Sigmoid colon (tissue), 6 donors: ENCODE measurements at regions not wholly inside any gene's neighbourhood (a gene's known extent, or its start where the extent isn't known, plus 50 kb on each side); places are given as distances from the start of the nearest gene placed in this dataset.

Experiments
- DNase-seq: peaks from one replicate; pipeline ENCODE4 v3.0.0-alpha.2; 2019
- H3K27ac ChIP-seq, 4 donors: fragments of 200-600 bp; sonication (generic); one replicate each; pipeline ENCODE4 v1.5.1; 2016 to 2019; ENCODE audit warnings: mild to moderate bottlenecking in 1 of 4
- H3K27me3 ChIP-seq, 3 donors: fragments of 200-600 bp; sonication (generic); one replicate each; pipeline ENCODE4 v1.5.1; 2019; ENCODE audit warnings: mild to moderate bottlenecking in 1 of 3
- H3K36me3 ChIP-seq, 4 donors: fragments of 200-600 bp; sonication (generic); one replicate each; pipeline ENCODE4 v1.5.1; 2016 to 2019
- H3K4me1 ChIP-seq, 4 donors: fragments of 200-600 bp; sonication (generic); one replicate each; pipeline ENCODE4 v1.5.1; 2017 to 2019
- H3K4me3 ChIP-seq, 4 donors: fragments of 200-600 bp; sonication (generic); one replicate each; pipeline ENCODE4 v1.5.1; 2017 to 2019; ENCODE audit warnings: mild to moderate bottlenecking in 2 of 4, moderate library complexity in 1 of 4
- H3K9me3 ChIP-seq, 4 donors: fragments of 200-600 bp in 3 of 4; sonication (generic) in 3 of 4; one replicate each; pipeline versions ENCODE4 v1.5.1 to v1.6.1; 2013 to 2019
- EP300 ChIP-seq, 4 donors: sonication (generic); formaldehyde crosslinking; IDR thresholded peaks; one replicate each; pipeline ENCODE4 v1.6.1; 2017; ENCODE audit warnings: antibody characterized with exemption in 4 of 4
- POLR2A ChIP-seq, 2 donors: fragments of 450-650 bp; IDR thresholded peaks; one replicate each; pipeline ENCODE4 v1.6.1; 2016; ENCODE audit warnings: antibody characterized with exemption in 2 of 2, mild to moderate bottlenecking in 2 of 2, moderate library complexity in 2 of 2
- POLR2AphosphoS5 ChIP-seq, 4 donors: sonication (generic); formaldehyde crosslinking; IDR thresholded peaks; one replicate each; pipeline ENCODE4 v1.6.1; 2017; ENCODE audit warnings: antibody characterized with exemption in 4 of 4
- WGBS, 2 donors: extraction: QIAGEN DNeasy Blood & Tissue Kit; methylation state at CpG; one replicate each; pipeline ENCODE4 v1.1.7; 2013; 5-methylcytosine and 5-hydroxymethylcytosine counted together
- intact Hi-C: fragments of 100-400 bp; cut with DNase I; formaldehyde crosslinking; loops from one replicate; pipeline ENCODE4 v1.15.1; 2023
- TF ChIP-seq, protein P1 (sequence below), 4 experiments: fragments of 450-650 bp in 3 of 4; fragments of 200-600 bp in 1 of 4; IDR thresholded peaks; one replicate each; pipeline ENCODE4 v1.5.1; 2016 to 2019; ENCODE audit warnings: antibody characterized with exemption in 4 of 4, mild to moderate bottlenecking in 3 of 4, moderate library complexity in 2 of 4
- donor health status: healthy with polysubstance abuse.
- donor health status: healthy.

GRCh38 chr12:116390401-116391335 lies 113.2 kb upstream of the MED13L start:
- peaks cover 0 to 16% (median 8%) of the 10 kb centered on the region in 4 donors for H3K4me1 ChIP-seq
- H3K27ac ChIP-seq: no peak overlapping the region
- no peaks in the 10 kb centered on the region for H3K9me3 ChIP-seq
- H3K27me3 ChIP-seq: no peaks in the 10 kb centered on the region
- no peaks in the 10 kb centered on the region for H3K36me3 ChIP-seq
- intact Hi-C loops: no loop called here
- TF ChIP-seq EP300 (IDR thresholded peaks at IDR 0.05): no peak
- no peak for TF ChIP-seq POLR2AphosphoS5 (IDR thresholded peaks at IDR 0.05)
- TF ChIP-seq POLR2A (IDR thresholded peaks at IDR 0.05): no peak
- TF ChIP-seq, protein P1, sequence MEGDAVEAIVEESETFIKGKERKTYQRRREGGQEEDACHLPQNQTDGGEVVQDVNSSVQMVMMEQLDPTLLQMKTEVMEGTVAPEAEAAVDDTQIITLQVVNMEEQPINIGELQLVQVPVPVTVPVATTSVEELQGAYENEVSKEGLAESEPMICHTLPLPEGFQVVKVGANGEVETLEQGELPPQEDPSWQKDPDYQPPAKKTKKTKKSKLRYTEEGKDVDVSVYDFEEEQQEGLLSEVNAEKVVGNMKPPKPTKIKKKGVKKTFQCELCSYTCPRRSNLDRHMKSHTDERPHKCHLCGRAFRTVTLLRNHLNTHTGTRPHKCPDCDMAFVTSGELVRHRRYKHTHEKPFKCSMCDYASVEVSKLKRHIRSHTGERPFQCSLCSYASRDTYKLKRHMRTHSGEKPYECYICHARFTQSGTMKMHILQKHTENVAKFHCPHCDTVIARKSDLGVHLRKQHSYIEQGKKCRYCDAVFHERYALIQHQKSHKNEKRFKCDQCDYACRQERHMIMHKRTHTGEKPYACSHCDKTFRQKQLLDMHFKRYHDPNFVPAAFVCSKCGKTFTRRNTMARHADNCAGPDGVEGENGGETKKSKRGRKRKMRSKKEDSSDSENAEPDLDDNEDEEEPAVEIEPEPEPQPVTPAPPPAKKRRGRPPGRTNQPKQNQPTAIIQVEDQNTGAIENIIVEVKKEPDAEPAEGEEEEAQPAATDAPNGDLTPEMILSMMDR (IDR thresholded peaks at IDR 0.05): no peak
- H3K4me3 ChIP-seq: no peak overlapping the region
- no peak for DNase-seq
- 92 to 94% methylated on average over 6 of the region's 6 CpGs for WGBS, 2 donors

GRCh38 chr12:116391501-116391900 lies 114.0 kb upstream of the MED13L start:
- no peak for DNase-seq
- TF ChIP-seq, protein P1 (IDR thresholded peaks at IDR 0.05): no peak
- TF ChIP-seq POLR2AphosphoS5 (IDR thresholded peaks at IDR 0.05) (no peak), EP300 (IDR thresholded peaks at IDR 0.05) (no peak)
- H3K27ac ChIP-seq: no peak overlapping the region
- no peaks in the 10 kb centered on the region for H3K27me3 ChIP-seq
- no peaks in the 10 kb centered on the region for H3K9me3 ChIP-seq
- 82 to 88% methylated on average over 3 of the region's 3 CpGs for WGBS, 2 donors
- peaks cover 0 to 16% (median 8%) of the 10 kb centered on the region in 4 donors for H3K4me1 ChIP-seq
- H3K4me3 ChIP-seq: no peak overlapping the region
- H3K36me3 ChIP-seq: no peaks in the 10 kb centered on the region
- intact Hi-C loops: no loop called here

DNA sequence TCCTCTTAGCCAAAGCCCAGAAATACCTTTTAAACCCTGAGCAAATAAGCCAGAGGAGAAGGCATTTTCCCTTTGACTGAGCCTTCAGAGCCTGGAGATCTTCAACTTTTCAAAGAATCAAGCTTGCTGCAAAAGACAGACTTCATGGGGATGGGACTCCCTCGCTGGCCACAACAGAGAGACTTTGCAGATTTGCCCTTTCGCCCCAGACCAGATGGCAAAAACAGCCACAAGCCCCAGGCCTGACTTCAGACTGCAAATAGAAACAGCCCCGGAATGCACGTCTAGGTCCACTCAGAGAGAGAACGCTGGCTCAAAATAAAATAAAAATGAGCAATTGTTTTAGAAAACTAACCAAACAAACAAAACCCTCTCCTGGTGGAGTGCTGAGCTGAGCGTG lies 114.6 kb upstream of the MED13L start:
- H3K27ac ChIP-seq: no peak overlapping the region

GRCh38 chr12:116393255-116393654 lies 115.8 kb upstream of the MED13L start:
- no peak for DNase-seq
- intact Hi-C loops: no loop called here
- TF ChIP-seq, protein P1 (IDR thresholded peaks at IDR 0.05): no peak
- no peak for TF ChIP-seq POLR2A (IDR thresholded peaks at IDR 0.05)
- TF ChIP-seq POLR2AphosphoS5 (IDR thresholded peaks at IDR 0.05): no peak
- no peak for TF ChIP-seq EP300 (IDR thresholded peaks at IDR 0.05)
- Histone ChIP-seq H3K36me3 (no peaks in the 10 kb centered on the region), H3K4me1 (peaks cover 0 to 16% (median 8%) of the 10 kb centered on the region in 4 donors), H3K27me3 (no peaks in the 10 kb centered on the region), H3K9me3 (no peaks in the 10 kb centered on the region), H3K27ac (no peak overlapping the region), H3K4me3 (no peak overlapping the region)
- 78 to 79% methylated on average over 10 of the region's 10 CpGs for WGBS, 2 donors

More for the DNA sequence above, 114.6 kb upstream of the MED13L start:
- Histone ChIP-seq H3K4me3 (no peak overlapping the region), H3K9me3 (no peaks in the 10 kb centered on the region), H3K27me3 (no peaks in the 10 kb centered on the region), H3K36me3 (no peaks in the 10 kb centered on the region), H3K4me1 (peaks cover 0 to 16% (median 8%) of the 10 kb centered on the region in 4 donors)
- no peak for DNase-seq
- no peak for TF ChIP-seq EP300 (IDR thresholded peaks at IDR 0.05)
- no peak for TF ChIP-seq POLR2AphosphoS5 (IDR thresholded peaks at IDR 0.05)
- no peak for TF ChIP-seq POLR2A (IDR thresholded peaks at IDR 0.05)
- TF ChIP-seq, protein P1 (IDR thresholded peaks at IDR 0.05): no peak
- WGBS, 2 donors: 82 to 85% methylated on average over 6 of the region's 6 CpGs
- intact Hi-C loops: no loop called here
